Parathyroid adenoma (tissue), 2 donors: ENCODE measurements at regions not wholly inside any gene's neighbourhood (a gene's known extent, or its start where the extent isn't known, plus 50 kb on each side); places are given as distances from the start of the nearest gene placed in this dataset.

Experiments used
- H2AFZ ChIP-seq: fragments of 300-600 bp; sonication (generic); one replicate; pipeline ENCODE4 v1.7.0; 2017; ENCODE audit warnings: antibody characterized with exemption, mild to moderate bottlenecking
- H3K27ac ChIP-seq: fragments of 300-600 bp; sonication (generic); one replicate; pipeline ENCODE4 v1.7.0; 2017
- H3K27me3 ChIP-seq: fragments of 300-600 bp; sonication (generic); one replicate; pipeline ENCODE4 v1.7.0; 2017; ENCODE audit warnings: low read length; ENCODE audit not compliant: control insufficient read depth, insufficient read depth
- H3K36me3 ChIP-seq: fragments of 300-600 bp; sonication (generic); one replicate; pipeline ENCODE4 v1.7.0; 2017; ENCODE audit warnings: low read length; ENCODE audit not compliant: control insufficient read depth, insufficient read depth
- H3K4me1 ChIP-seq: fragments of 300-600 bp; sonication (generic); one replicate; pipeline ENCODE4 v1.7.0; 2017; ENCODE audit warnings: control low read depth
- H3K4me2 ChIP-seq: fragments of 300-600 bp; sonication (generic); one replicate; pipeline ENCODE4 v1.7.0; 2017; ENCODE audit warnings: low read length
- H3K4me3 ChIP-seq: fragments of 300-600 bp; sonication (generic); one replicate; pipeline ENCODE4 v1.7.0; 2017; ENCODE audit warnings: low read depth, low read length
- H3K79me2 ChIP-seq: fragments of 300-600 bp; sonication (generic); one replicate; pipeline ENCODE4 v1.7.0; 2017; ENCODE audit warnings: control low read depth
- H3K9ac ChIP-seq: fragments of 300-600 bp; sonication (generic); one replicate; pipeline ENCODE4 v1.7.0; 2017; ENCODE audit warnings: mild to moderate bottlenecking
- H3K9me3 ChIP-seq: fragments of 300-600 bp; sonication (generic); one replicate; pipeline ENCODE4 v1.7.0; 2017; ENCODE audit warnings: low read length; ENCODE audit not compliant: control insufficient read depth
- TF ChIP-seq, protein P1 (sequence below): fragments of 300-600 bp; sonication (generic); IDR thresholded peaks from one replicate; pipeline ENCODE4 v1.7.0; 2017; ENCODE audit warnings: antibody characterized with exemption, mild to moderate bottlenecking
- donor health status: primary hyperparathyroidism.

DNA sequence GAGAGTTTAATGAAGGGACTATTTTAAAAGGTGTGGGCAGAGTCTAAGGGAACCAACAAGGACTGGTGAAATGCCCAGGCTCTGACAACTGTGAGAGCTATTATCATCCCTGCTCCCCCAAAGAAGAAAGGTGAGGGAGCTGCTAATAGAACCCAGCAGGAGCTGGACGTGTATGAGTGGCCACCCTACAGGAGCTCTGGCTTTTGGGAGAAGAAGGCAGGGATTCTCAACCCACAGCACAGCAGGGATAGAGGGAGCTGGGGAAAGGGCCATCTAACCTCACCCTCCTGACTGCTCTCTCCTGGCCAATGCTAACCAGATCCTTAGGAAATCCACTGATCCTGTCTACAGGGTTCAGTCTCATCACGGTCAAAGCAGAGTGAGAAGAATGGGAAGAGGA is 57.1 kb downstream of the GRIN2B start:
- no peak overlapping the region for H3K4me2 ChIP-seq
- H2AFZ ChIP-seq: no peak overlapping the region
- no peaks in the 10 kb centered on the region for H3K36me3 ChIP-seq
- no peak overlapping the region for H3K4me3 ChIP-seq
- no peaks in the 10 kb centered on the region for H3K79me2 ChIP-seq
- no peaks in the 10 kb centered on the region for H3K4me1 ChIP-seq
- TF ChIP-seq, protein P1, sequence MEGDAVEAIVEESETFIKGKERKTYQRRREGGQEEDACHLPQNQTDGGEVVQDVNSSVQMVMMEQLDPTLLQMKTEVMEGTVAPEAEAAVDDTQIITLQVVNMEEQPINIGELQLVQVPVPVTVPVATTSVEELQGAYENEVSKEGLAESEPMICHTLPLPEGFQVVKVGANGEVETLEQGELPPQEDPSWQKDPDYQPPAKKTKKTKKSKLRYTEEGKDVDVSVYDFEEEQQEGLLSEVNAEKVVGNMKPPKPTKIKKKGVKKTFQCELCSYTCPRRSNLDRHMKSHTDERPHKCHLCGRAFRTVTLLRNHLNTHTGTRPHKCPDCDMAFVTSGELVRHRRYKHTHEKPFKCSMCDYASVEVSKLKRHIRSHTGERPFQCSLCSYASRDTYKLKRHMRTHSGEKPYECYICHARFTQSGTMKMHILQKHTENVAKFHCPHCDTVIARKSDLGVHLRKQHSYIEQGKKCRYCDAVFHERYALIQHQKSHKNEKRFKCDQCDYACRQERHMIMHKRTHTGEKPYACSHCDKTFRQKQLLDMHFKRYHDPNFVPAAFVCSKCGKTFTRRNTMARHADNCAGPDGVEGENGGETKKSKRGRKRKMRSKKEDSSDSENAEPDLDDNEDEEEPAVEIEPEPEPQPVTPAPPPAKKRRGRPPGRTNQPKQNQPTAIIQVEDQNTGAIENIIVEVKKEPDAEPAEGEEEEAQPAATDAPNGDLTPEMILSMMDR: no peak
- H3K9ac ChIP-seq: no peak overlapping the region
- no peak overlapping the region for H3K27ac ChIP-seq
- no peaks in the 10 kb centered on the region for H3K27me3 ChIP-seq
- no peaks in the 10 kb centered on the region for H3K9me3 ChIP-seq

DNA sequence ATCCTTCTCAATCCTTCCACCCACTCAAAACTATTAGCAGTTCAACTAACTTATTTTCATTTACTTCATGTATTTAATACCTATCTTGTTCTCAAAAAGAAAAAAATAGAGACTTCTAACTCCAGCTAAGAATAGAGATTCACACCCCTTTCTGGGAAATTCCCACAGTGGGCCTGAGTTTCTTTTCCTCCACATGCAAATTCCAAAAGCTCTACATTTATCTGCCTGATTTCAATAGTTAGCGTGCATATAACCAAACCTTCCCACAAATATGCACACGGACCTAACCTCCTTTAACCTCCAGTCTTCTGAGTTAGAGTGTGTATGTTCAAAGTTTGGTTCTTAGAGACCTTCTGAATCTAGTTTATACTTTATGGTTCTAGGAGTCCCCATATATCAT is 62.5 kb downstream of the GRIN2B start:
- Histone ChIP-seq H3K4me1 (no peaks in the 10 kb centered on the region), H3K27ac (no peak overlapping the region), H3K9me3 (no peaks in the 10 kb centered on the region), H3K79me2 (no peaks in the 10 kb centered on the region), H3K4me2 (no peak overlapping the region), H2AFZ (no peak overlapping the region), H3K9ac (no peak overlapping the region), H3K4me3 (no peak overlapping the region), H3K27me3 (no peaks in the 10 kb centered on the region), H3K36me3 (no peaks in the 10 kb centered on the region)
- TF ChIP-seq, protein P1: no peak

DNA sequence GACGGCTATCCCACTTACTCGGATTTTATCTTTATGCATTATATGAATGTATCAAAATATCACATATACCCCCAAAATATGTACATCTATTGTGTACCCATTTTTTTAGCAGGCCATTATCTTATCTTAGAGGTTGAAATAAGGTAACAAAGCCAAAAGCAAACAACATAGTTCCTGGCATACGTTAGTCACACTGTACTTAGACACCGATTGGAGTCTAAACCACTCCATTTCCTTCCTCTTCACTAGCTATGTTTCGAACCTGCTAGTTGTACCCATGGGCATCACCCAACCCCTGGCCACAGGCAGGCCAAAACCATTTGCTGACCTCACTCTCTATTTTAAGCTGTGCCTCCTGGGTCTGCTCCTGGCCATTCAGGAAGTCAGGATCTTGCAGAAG is 66.3 kb downstream of the GRIN2B start:
- TF ChIP-seq, protein P1: no peak
- Histone ChIP-seq H3K4me2 (no peak overlapping the region), H3K4me1 (no peaks in the 10 kb centered on the region), H3K27ac (no peak overlapping the region), H3K9ac (no peak overlapping the region), H3K27me3 (no peaks in the 10 kb centered on the region), H3K36me3 (no peaks in the 10 kb centered on the region), H3K79me2 (no peaks in the 10 kb centered on the region), H2AFZ (no peak overlapping the region), H3K9me3 (no peaks in the 10 kb centered on the region), H3K4me3 (no peak overlapping the region)

DNA sequence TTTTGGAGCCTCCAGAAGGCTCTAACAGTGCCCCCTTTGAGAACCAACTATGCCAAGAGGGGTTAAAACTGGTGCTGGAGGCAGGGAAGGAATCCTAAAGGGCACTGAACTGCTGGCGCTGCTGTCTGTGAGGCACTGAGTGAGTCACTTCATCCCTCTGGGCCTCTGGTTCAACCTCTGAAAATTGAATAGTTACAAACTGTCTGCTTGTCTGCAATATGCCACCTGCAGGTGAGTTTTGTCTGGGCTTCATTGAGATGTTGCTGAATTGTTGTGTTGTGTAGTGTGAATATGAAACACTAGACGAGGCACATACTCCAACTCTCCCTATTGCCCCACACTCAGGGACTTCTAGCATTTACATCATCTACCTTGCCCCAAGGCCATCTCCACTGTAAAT is 68.0 kb downstream of the GRIN2B start:
- H3K9me3 ChIP-seq: no peaks in the 10 kb centered on the region
- no peak overlapping the region for H3K4me2 ChIP-seq
- no peak overlapping the region for H3K4me3 ChIP-seq

More for the DNA sequence above, 68.0 kb downstream of the GRIN2B start:
- no peaks in the 10 kb centered on the region for H3K79me2 ChIP-seq
- TF ChIP-seq, protein P1: no peak
- no peaks in the 10 kb centered on the region for H3K36me3 ChIP-seq
- no peaks in the 10 kb centered on the region for H3K4me1 ChIP-seq
- H3K27me3 ChIP-seq: no peaks in the 10 kb centered on the region
- H3K27ac ChIP-seq: no peak overlapping the region
- H3K9ac ChIP-seq: no peak overlapping the region
- H2AFZ ChIP-seq: no peak overlapping the region
